Esophagus muscularis mucosa (tissue), 3 donors: ENCODE measurements at regions not wholly inside any gene's neighbourhood (a gene's known extent, or its start where the extent isn't known, plus 50 kb on each side); places are given as distances from the start of the nearest gene placed in this dataset.

Experiments
- CTCF ChIP-seq, 3 experiments: fragments of 200-600 bp in 2 of 3; fragments of 450-650 bp in 1 of 3; sonication (generic) in 2 of 3; IDR thresholded peaks; one replicate each; pipeline ENCODE4 v1.5.1; 2017 to 2019; ENCODE audit warnings: antibody characterized with exemption in 3 of 3, mild to moderate bottlenecking in 2 of 3, moderate library complexity in 1 of 3
- POLR2A ChIP-seq: fragments of 450-650 bp; IDR thresholded peaks from one replicate; pipeline ENCODE4 v1.6.1; 2017; ENCODE audit warnings: antibody characterized with exemption, moderate library complexity, mild to moderate bottlenecking, low read depth

- TF ChIP-seq CTCF (IDR thresholded peaks at IDR 0.05) (no peak), POLR2A (no peak)
Measured at GRCh38 chr3:55160241-55160983, 232.6 kb upstream of the LRTM1 start.
